ENCODE measurements at regions not wholly inside any gene's neighbourhood (a gene's known extent, or its start where the extent isn't known, plus 50 kb on each side); places are given as distances from the start of the nearest gene placed in this dataset.

DNA sequence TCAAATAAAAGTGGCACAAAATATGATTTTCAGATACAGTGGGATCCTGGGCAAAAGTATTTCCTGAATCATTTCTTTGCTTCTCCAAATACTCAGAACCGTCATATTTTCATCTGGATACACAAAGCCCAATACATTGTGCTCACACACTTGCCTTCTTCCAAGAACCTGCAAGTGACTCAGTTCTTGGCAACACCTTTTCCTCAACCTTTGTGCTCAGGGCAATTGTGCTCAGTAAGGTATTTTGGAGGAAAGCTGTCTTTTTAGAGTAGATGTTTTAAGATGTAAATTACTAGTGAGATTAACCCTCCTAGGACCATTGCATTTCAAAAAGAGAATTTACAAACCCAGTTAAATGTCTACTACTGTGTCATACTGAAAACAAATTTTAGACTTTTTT is 233.5 kb downstream of the EFNB2 start:
- intact Hi-C loops (cut with micrococcal nuclease): no loop called here

- intact Hi-C loops (cut with micrococcal nuclease): no loop called here
Measured at GRCh38 chr13:106299621-106300020, 235.8 kb downstream of the EFNB2 start.

DNA sequence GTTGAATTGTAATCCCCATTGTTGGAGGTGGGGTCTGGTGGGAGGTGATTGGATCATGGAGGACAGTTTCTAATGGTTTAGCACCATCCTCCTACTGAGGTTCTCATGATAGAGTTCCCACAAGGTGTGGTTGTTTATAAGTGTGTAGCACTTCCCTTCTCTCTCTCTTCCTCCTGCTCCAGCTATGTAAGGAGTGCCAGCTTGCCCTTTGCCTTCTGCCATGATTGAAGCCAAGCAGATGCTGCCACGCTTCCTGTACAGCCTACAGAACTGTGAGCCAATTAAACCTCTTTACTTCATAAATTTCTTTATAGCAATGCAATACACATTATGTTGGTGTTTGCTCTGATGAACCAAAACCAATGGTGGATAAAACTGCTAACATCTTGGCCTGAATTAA is 238.2 kb downstream of the EFNB2 start:
- intact Hi-C loops (cut with micrococcal nuclease): no loop called here

- intact Hi-C loops (cut with micrococcal nuclease): no loop called here
Measured at GRCh38 chr13:106296723-106297122, 238.7 kb downstream of the EFNB2 start.

DNA sequence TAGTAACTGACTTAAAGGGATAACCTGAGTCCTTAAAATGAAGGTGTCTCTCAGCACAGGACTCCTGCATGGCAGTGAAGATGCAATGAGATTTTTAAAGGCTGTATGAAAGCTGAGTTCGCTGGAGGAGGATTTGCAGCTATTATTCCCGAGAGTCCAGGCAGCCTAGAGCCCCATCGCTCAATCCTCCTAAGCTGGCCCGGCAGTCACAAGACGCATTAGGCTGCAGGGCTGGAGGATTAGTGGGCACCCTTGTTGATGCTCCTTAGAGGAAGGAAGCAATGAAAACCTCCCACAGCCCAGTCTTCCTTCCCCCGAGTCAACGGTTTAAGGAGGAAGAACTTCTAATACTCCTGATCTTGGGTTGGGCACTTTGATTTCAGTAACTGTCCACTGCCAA is 239.5 kb downstream of the EFNB2 start:
- intact Hi-C loops (cut with micrococcal nuclease): no loop called here

- intact Hi-C loops (cut with micrococcal nuclease): no loop called here
Measured at GRCh38 chr13:106291006-106291405, 244.5 kb downstream of the EFNB2 start.

DNA sequence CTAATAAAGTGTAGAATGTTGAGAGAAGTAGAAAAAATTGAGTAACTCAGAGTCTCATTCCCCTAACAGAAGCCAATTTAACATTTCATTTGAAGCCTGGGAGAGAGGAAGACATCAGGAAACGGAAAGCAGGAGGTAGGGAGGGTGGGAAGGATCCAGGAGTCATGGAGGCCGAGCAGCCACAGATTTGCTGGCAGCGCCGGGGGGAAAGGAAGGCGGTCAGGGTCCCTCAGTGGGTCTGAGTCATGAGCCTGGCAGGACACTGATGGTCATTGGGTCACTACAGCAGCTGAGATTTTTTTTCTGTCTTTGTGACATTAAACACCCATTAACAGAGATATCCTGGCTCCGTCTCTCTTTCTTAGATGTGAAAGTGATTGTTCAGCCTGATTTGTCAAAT is 248.1 kb downstream of the EFNB2 start:
- intact Hi-C loops (cut with micrococcal nuclease): no loop called here

DNA sequence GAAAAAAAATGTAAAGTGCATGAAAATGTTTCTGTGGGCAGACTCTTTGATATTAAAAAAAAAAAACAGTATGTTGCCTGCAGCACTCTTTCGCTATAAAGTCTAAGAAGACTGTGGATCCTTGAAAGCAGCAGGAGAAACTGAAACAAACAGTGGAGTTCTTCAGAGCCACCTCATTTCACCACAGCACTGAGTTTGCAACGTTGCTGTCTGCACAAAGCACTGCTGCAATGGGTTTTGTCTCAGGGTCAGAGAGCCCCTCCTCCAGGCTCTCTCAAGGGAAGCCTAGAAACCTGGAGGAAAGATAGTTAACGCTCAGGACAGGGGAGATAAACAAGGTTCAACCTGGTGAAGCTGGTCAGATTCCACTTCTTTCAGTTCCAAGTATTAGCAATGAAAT is 248.7 kb downstream of the EFNB2 start:
- intact Hi-C loops (cut with micrococcal nuclease): no loop called here

DNA sequence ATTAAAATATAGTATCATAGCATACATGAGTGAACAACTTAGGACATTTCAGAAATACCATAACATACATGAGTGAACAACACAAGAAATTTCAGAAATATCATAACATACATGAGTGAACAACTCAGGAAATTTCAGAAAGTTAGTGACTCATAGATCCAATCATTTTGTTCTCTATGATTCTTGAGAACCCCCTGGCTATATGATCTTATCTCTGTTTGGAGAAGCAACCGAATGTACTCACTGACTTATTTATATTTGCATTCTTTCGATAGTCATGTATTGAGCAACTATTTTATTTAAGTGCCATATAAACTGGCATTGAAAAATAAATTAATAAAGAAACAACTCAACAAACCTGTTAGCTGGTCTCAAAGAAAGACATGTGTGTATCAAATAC is 251.1 kb downstream of the EFNB2 start:
- intact Hi-C loops (cut with micrococcal nuclease): no loop called here

GRCh38 chr13:106281426-106281825 is 254.0 kb downstream of the EFNB2 start:
- intact Hi-C loops (cut with micrococcal nuclease): no loop called here

GRCh38 chr13:106277484-106278154 is 257.8 kb downstream of the EFNB2 start:
- intact Hi-C loops (cut with micrococcal nuclease): no loop called here

DNA sequence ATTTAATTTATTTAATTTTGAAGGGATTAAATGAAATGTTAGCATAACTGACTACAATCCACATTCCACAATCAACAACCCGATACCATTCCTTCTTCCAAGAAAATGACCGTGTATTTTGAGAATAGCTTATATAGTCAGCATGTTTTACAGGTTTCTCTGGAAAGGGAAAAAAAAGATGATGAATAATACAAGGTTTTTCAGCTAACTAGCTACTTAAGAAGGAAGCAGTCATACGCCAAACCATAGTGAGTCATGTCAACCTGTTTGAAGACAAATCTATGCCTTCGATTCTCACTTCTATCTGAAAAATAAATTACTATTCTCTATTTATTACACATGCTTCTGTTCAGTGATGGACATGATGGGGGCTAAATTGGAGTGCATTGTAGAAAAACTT is 258.6 kb downstream of the EFNB2 start:
- intact Hi-C loops (cut with micrococcal nuclease): no loop called here

GRCh38 chr13:106275446-106276032 is 259.9 kb downstream of the EFNB2 start:
- intact Hi-C loops (cut with micrococcal nuclease): no loop called here

DNA sequence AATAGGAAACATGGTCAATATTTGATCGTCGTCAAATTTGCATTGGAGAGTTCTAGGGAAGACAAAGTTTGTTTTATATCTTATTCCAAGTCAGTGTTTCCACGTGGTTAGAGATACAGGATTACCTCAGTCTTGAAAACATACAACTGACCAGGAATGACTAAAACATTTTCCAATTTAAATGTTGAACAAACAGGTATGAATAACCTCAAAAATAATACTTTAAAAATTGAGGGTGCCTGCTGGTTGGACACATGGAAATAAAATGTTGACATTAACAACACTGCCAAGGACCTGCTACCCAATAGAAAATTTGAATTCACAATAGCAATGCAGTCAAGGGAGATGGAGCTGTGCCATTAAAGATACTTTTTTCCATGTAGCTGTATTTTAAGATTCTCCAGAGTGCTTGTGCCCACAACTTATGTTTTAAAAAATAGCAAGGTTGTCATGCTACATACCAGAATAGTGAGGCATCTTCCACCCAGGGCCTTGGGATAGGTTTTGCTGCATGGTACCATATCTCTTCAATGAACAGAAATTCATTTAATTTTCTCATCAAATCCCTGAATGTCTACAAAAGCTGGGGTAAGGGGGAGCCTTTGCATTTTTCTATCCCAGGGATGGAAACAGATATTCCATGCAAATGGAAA is 260.8 kb downstream of the EFNB2 start:
- intact Hi-C loops (cut with micrococcal nuclease): no loop called here

DNA sequence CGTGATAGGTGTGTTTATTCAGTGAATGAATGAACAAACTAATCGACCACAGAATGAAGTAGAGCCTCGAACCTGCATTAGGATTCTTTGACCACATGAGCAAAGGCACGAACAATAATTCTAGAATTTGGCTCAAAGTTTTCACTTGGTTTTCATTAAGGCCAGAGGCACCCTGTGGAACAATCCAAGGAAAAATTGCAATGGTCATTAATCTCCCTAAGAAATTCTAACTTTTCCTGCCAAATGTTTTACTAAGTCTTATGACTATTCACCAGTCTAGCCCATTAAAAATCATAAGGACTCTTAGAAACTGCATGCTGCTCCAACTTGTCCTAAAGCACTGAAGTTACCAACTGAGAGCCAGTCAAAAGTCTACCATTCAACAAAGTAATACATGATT is 271.7 kb downstream of the EFNB2 start:
- intact Hi-C loops (cut with micrococcal nuclease): no loop called here

- intact Hi-C loops (cut with micrococcal nuclease): no loop called here
Measured at GRCh38 chr13:106262886-106263285, 272.6 kb downstream of the EFNB2 start.

DNA sequence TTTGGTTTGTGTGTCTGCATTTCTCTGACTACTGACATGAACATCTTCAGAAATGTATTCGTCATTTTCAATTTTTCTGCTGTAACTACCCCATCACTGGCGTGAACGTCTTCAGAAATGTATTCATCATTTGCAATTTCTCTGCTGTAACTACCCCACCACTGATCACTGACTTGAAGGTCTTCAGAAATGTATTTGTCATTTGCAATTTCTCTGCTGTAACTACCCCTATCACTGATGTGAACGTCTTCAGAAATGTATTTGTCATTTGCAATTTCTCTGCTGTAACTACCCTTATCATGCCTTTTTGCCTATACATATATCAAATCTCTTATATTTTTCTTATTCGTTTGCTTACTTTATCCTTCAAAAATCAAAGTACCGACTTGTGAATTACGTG is 274.0 kb downstream of the EFNB2 start:
- intact Hi-C loops (cut with micrococcal nuclease): no loop called here

GRCh38 chr13:106260352-106260751 is 275.1 kb downstream of the EFNB2 start:
- intact Hi-C loops (cut with micrococcal nuclease): no loop called here

DNA sequence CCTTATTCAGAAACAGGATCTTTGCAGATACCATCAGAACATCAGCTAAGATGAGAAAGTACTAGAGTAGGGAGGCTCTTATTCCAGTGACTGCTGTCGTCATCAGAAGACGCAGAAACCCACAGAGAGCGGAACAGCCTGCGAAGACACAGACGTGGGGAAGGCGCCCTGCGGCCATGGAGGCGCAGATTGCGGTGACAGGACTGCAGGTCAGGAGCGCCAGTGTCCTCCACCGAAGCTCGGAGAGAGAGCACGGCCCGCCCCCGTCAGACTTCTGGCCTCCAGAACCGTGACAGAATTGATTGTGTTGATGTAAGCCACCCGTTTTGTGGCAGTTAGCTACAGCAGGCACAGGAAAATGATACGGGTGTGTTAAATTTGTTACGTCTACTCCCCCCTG is 275.5 kb downstream of the EFNB2 start:
- intact Hi-C loops (cut with micrococcal nuclease): no loop called here

- intact Hi-C loops (cut with micrococcal nuclease): no loop called here
Measured at GRCh38 chr13:106246666-106247188, 288.7 kb downstream of the EFNB2 start.

GRCh38 chr13:106246242-106246641 is 289.2 kb downstream of the EFNB2 start:
- intact Hi-C loops (cut with micrococcal nuclease): no loop called here

GRCh38 chr13:106243011-106243565 is 292.4 kb downstream of the EFNB2 start:
- intact Hi-C loops (cut with micrococcal nuclease): no loop called here
